ENCODE measurements at regions not wholly inside any gene's neighbourhood (a gene's known extent, or its start where the extent isn't known, plus 50 kb on each side); places are given as distances from the start of the nearest gene placed in this dataset.

DNA sequence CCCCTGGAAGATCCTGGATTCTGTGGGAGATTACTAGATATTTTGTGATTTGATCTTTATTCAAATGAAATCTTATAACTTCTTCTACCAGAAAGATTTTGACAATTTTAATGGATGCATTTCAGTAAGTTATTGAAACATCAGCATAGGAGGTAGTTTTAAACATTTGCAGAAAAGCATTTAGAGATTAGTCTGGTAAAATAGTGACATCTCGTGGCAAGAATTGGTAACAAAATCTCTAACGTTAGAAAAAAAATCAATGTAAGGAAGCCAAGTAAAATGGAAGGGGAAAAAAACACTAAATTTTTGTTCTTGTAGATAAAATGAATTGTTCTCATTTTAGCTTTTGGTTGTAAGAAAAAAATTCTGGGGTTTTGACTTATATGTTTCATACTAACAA is 73.3 kb downstream of the TASL start:
- DNase-seq = peak in 1 of 2 experiments; percentile 4

DNA sequence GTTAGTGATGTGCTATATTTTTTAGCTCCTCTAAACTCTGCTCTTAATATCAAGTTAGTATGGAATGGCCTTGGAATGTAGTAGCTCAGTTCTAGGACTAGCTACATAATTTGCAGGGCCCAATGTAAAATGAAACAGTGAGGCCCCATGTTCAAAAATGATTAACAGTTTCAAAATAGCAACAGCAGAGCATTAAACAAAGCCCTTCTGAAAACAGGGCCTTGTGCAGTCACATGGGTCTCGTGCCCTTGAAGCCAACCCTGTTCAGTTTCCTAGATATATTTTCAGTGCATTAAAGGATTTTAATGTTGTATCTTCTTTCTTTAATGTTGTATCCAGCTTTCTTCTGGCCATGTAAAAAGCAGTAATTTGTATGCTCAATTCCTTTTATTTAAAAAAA is 82.1 kb downstream of the TASL start:
- no peak for DNase-seq

DNA sequence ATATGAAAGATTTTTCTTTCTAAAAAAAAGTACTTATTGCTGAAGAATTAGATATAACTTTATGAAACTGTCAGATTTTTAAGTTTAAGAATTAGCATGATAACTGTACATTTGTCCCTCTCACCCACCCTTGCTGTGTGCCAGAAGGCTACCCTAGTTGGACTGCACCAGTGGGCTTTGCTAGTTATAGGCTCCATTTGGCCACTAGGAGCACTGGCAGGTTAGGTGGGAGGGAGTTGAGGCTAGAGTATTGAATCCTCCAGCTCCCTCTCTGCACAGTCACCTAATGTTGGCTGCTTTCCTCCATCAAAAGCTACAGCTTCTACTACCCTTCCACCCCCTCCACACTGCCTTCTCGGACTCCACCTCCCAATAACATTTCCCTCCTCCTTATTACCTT is 84.2 kb downstream of the TASL start:
- DNase-seq = no peak

DNA sequence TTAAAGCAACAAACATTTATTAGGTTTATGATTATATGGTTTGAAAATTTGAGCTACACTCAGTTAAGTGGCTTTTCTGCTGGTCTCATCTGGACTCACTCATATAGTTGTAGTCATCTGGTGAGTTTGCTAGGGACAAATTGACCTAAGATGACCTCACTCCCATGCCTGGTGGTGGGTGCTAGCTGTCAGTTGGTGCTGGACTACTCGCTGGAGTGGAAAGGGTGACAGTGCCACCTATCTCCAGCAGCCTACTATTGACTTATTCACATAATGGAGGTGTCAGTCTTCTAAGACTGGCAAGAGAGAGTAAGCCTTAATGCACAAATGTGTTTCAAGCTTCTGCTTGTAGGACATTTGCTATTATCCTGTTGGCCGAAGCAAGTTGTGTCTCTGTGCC is 88.2 kb downstream of the TASL start:
- peak in 1 of 2 experiments; percentile 44 for DNase-seq

DNA sequence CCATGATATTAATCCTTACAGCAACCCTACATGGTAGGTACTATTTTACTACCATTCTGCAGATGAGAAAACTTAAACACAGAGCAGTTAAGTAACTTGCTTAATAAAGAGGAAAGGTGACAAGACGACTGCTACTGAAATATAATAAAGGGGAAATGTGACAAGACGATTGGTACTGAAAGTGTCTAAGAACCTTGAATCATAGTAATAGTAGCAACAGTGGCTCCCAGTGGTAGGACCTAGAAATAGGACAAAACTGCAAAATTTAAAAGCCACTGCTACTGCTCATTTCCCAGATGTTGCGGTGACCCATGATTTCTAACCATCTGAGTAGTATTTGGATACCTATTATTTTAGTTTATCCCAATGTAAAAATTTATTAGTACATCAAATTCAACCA is 89.5 kb downstream of the TASL start:
- peak; percentile 5 to 33 for DNase-seq

DNA sequence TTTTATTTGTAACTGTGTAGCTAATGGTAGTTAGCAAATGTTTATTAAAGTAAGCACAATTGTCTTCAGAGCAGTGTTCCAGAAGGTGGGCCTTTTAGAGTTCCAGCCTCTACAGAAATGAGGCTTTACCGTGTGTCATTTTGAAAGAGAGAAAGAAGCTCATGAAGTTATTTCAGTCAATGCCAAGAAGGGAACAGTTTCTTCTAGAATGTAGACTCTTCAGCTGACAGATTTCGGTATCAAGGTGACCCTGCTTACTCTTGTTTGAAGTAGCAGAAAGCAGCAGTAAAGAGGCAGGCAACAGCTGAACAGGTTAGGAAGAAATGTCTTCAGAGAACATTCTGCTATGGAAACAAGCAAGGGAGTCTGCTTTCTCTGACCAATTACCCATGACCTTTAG is 93.6 kb downstream of the TASL start:
- DNase-seq = no peak

DNA sequence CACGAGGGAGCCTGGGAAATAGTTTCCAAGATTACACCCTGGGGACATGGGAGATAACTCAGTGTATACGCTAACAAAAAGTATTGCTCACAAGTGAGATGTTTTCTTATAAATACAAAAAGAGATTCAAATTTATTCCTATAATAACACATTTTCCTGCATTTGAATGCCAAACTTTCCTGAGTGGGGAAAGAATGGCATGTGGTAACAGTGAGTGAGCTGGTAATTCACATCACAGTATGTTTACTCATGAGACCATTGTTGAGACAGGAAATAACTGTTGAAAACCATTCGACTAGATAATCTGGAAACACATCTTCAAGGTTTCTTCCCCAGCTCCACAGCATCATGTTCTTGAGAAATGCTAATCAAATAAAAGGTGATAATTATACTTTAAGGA is 109.1 kb downstream of the TASL start:
- DNase-seq = no peak

All from SHP77 (cell line).